ENCODE measurements at regions not wholly inside any gene's neighbourhood (a gene's known extent, or its start where the extent isn't known, plus 50 kb on each side); places are given as distances from the start of the nearest gene placed in this dataset.
"Not testable (repeated sequence)": the region's sequence is repeated elsewhere in the genome, so short reads cannot be mapped to it uniquely, and the experiment has no call there.

DNA sequence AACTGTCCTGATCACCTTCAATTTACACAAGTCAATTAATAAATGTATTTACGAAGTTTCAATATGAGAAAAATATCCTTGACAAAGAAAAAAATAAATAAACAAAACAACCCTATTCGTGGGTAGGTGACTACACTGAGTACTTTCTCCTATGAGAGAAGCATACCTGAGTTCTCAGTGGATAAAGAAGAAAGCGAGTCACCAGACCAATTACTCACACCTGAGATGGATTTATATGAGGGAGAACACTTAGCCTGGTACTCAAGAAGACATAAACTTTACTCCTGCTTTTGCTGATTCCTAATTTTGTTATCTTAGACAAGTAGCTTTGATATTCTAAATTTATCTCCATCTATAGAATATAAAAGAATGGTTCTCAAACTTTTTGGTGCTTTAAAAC lies 735.2 kb upstream of the ANO3 start:
- CTCF ChIA-PET = no interaction called here
- H3K4me3 Mint-ChIP-seq = no peak overlapping the region

GRCh38 chr11:25597696-25598095 lies 734.2 kb upstream of the ANO3 start:
- ChIA-PET CTCF (no interaction called here), POLR2A (no interaction called here)
- Mint-ChIP-seq H3K9me3 (ENCODE audit: insufficient read depth) (peaks cover 4% of the 10 kb centered on the region), H3K4me1 (ENCODE audit: low read depth) (no peaks in the 10 kb centered on the region), H3K27ac (no peak overlapping the region), H3K4me3 (no peak overlapping the region), H3K36me3 (ENCODE audit: low read depth) (no peaks in the 10 kb centered on the region), H3K27me3 (ENCODE audit: low read depth) (no peaks in the 10 kb centered on the region)
- DNase-seq (no peak), ATAC-seq (no peak)

More for the DNA sequence above, 735.2 kb upstream of the ANO3 start:
- POLR2A ChIA-PET = no interaction called here
- ATAC-seq (no peak), DNase-seq (no peak)
- Mint-ChIP-seq H3K9me3 (ENCODE audit: insufficient read depth) (peaks cover 4% of the 10 kb centered on the region), H3K27ac (no peak overlapping the region), H3K36me3 (ENCODE audit: low read depth) (no peaks in the 10 kb centered on the region), H3K4me1 (ENCODE audit: low read depth) (no peaks in the 10 kb centered on the region), H3K27me3 (ENCODE audit: low read depth) (no peaks in the 10 kb centered on the region)

DNA sequence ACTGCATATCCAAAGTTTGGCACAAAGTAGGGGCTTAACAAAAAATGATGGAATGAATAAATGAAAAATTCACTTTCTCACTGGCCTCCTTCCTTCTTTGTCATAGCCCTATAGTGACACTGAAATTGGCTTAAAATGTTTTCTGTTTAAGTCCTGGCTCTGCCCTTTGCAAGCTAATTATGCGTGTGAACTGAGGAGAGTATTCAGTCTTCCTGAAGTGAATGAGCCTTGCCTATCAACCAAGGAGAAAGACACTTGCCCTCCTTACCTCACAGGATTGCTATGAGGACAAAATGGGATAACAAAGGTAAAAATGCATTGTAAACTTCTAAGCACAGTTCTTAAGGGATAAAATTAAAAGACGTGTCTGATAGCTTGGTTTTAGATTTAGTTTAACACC lies 729.8 kb upstream of the ANO3 start:
- ChIA-PET POLR2A (no interaction called here), CTCF (no interaction called here)
- ATAC-seq (no peak), DNase-seq (no peak)
- Mint-ChIP-seq H3K4me1 (ENCODE audit: low read depth) (no peaks in the 10 kb centered on the region), H3K27me3 (ENCODE audit: low read depth) (no peaks in the 10 kb centered on the region), H3K4me3 (no peak overlapping the region), H3K27ac (no peak overlapping the region), H3K9me3 (ENCODE audit: insufficient read depth) (peaks cover 5% of the 10 kb centered on the region), H3K36me3 (ENCODE audit: low read depth) (no peaks in the 10 kb centered on the region)

GRCh38 chr11:25602959-25603358 lies 729.0 kb upstream of the ANO3 start:
- no peak overlapping the region for H3K4me3 Mint-ChIP-seq
- CTCF ChIA-PET = no interaction called here
- no peak for ATAC-seq
- H3K27ac Mint-ChIP-seq = no peak overlapping the region
- peaks cover 5% of the 10 kb centered on the region for H3K9me3 Mint-ChIP-seq (ENCODE audit: insufficient read depth)
- no peak for DNase-seq
- no peaks in the 10 kb centered on the region for H3K36me3 Mint-ChIP-seq (ENCODE audit: low read depth)
- POLR2A ChIA-PET = no interaction called here
- no peaks in the 10 kb centered on the region for H3K27me3 Mint-ChIP-seq (ENCODE audit: low read depth)
- no peaks in the 10 kb centered on the region for H3K4me1 Mint-ChIP-seq (ENCODE audit: low read depth)

DNA sequence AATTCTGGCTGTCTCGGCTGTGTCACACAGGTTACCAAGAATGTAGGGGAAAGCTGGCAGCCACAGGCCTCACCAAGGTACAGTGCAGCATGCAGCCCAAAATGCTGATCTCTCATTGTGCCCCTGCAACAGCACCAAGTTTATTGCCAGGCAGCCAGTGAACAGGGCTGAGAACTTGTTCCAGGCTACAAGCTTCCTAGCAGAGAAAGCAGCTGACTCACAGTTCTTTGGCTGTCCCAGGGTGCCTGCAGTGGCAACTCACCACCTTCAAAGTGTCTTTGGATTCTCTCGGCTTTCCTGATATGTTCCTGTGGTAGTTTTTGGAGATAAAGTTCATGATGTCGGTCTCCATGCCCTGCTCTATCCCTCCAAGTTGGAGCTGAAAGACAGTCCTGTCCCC lies 719.1 kb upstream of the ANO3 start:
- CTCF ChIA-PET = no interaction called here

DNA sequence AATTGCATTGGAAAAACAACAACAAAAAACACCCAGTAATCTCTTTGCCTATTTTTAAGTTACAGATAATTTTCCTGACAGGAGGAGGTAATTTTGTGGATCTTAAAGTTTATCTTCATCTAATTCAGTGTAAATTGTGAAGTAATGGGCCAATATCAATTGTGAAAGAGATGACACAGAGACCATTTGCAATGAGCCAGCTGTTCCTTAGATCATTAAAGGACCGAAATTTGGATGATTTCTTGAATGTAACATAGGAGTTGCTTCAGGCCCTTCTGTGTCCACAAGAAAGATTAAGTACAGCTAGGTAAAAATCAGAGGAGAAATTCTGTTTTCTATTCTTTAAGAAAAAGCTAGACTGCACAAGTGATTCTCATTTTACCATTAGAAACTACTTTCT lies 718.5 kb upstream of the ANO3 start:
- ChIA-PET POLR2A (no interaction called here), CTCF (no interaction called here)
- H3K36me3 Mint-ChIP-seq (ENCODE audit: low read depth) = no peaks in the 10 kb centered on the region
- no peaks in the 10 kb centered on the region for H3K27me3 Mint-ChIP-seq (ENCODE audit: low read depth)
- no peaks in the 10 kb centered on the region for H3K4me1 Mint-ChIP-seq (ENCODE audit: low read depth)
- no peak for ATAC-seq
- peaks cover 16% of the 10 kb centered on the region for H3K9me3 Mint-ChIP-seq (ENCODE audit: insufficient read depth)
- no peak overlapping the region for H3K27ac Mint-ChIP-seq
- no peak overlapping the region for H3K4me3 Mint-ChIP-seq
- DNase-seq = no peak

More for the DNA sequence above, 719.1 kb upstream of the ANO3 start:
- POLR2A ChIA-PET = no interaction called here
- DNase-seq = no peak
- H3K27me3 Mint-ChIP-seq (ENCODE audit: low read depth) = no peaks in the 10 kb centered on the region
- no peaks in the 10 kb centered on the region for H3K4me1 Mint-ChIP-seq (ENCODE audit: low read depth)
- H3K27ac Mint-ChIP-seq = no peak overlapping the region
- no peaks in the 10 kb centered on the region for H3K36me3 Mint-ChIP-seq (ENCODE audit: low read depth)
- ATAC-seq = no peak
- H3K4me3 Mint-ChIP-seq = no peak overlapping the region
- H3K9me3 Mint-ChIP-seq (ENCODE audit: insufficient read depth) = peaks cover 15% of the 10 kb centered on the region

- no peak for ATAC-seq
- no peaks in the 10 kb centered on the region for H3K27me3 Mint-ChIP-seq (ENCODE audit: low read depth)
- peaks cover 20% of the 10 kb centered on the region for H3K9me3 Mint-ChIP-seq (ENCODE audit: insufficient read depth)
Observed at GRCh38 chr11:25613865-25614264, 718.1 kb upstream of the ANO3 start.

GRCh38 chr11:25615069-25615468 lies 716.9 kb upstream of the ANO3 start:
- ChIA-PET POLR2A (no interaction called here), CTCF (no interaction called here)
- no peaks in the 10 kb centered on the region for H3K27me3 Mint-ChIP-seq (ENCODE audit: low read depth)
- no peak overlapping the region for H3K4me3 Mint-ChIP-seq
- H3K4me1 Mint-ChIP-seq (ENCODE audit: low read depth) = no peaks in the 10 kb centered on the region
- no peaks in the 10 kb centered on the region for H3K36me3 Mint-ChIP-seq (ENCODE audit: low read depth)
- H3K9me3 Mint-ChIP-seq (ENCODE audit: insufficient read depth) = peaks cover 26% of the 10 kb centered on the region
- H3K27ac Mint-ChIP-seq = no peak overlapping the region
- no peak for DNase-seq
- no peak for ATAC-seq

More at GRCh38 chr11:25613865-25614264, 718.1 kb upstream of the ANO3 start:
- no peaks in the 10 kb centered on the region for H3K36me3 Mint-ChIP-seq (ENCODE audit: low read depth)
- CTCF ChIA-PET = no interaction called here
- no peaks in the 10 kb centered on the region for H3K4me1 Mint-ChIP-seq (ENCODE audit: low read depth)
- H3K4me3 Mint-ChIP-seq = no peak overlapping the region
- no peak overlapping the region for H3K27ac Mint-ChIP-seq
- POLR2A ChIA-PET = no interaction called here
- no peak for DNase-seq

DNA sequence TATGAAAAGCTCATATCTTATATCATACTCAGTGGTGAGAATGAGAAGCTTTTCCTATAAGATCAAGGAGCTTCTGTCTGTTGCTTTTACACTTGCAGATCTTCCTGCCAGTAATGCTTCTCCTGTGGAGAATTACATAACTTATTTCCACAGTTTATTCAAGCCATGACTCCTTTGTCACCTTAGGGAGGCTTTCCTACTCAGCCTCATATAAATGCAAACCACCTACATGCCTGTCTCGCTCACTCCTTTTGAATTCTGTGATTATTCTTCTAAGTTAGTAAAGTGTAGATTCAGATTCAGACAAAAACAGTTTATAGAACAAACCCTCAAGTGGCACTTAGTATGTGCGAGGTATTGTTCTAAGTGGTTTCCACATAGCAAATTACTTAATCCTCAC lies 716.1 kb upstream of the ANO3 start:
- Mint-ChIP-seq H3K36me3 (ENCODE audit: low read depth) (no peaks in the 10 kb centered on the region), H3K4me3 (no peak overlapping the region), H3K9me3 (ENCODE audit: insufficient read depth) (peaks cover 23% of the 10 kb centered on the region), H3K4me1 (ENCODE audit: low read depth) (no peaks in the 10 kb centered on the region), H3K27ac (no peak overlapping the region), H3K27me3 (ENCODE audit: low read depth) (no peaks in the 10 kb centered on the region)
- ChIA-PET POLR2A (no interaction called here), CTCF (no interaction called here)
- ATAC-seq = no peak
- DNase-seq = no peak

DNA sequence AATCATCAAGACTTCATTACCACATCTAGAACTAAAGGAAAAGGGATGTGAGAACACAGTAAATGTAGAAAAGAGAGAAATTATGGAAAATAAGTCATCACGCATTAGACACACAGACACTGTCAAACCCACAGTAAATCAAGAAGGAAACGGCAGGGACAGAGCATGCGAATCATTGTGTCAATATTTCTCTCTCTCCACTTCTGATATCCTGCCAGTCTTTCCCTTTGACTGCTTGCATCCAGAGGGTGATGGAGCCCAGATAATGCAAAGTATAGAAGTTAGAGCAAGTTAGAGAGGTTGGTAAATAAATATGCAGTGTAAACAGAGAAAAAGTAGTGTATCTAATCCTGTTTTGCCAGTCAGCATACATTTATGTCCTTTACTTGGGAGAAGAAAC lies 706.8 kb upstream of the ANO3 start:
- ChIA-PET CTCF (no interaction called here), POLR2A (no interaction called here)
- no peaks in the 10 kb centered on the region for H3K4me1 Mint-ChIP-seq (ENCODE audit: low read depth)

DNA sequence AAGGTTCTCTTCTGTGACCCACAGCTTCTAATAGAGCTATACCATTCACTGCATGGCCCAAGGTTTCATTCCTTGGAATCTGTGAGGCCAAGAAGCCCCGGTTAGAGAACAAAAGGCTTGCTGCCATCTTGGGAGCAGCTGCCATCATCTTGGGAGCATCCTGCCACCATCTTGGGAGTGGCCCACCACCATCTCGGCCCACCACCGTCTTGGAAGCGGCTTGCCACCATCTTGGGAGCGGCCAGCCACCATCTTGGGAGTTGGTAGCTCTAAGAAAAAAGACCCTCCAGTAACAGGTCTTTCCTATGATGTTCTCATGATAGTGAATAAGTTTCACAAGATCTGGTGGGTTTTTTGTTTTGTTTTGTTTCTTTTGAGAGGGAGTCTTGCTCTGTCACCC lies 703.9 kb upstream of the ANO3 start:
- POLR2A ChIA-PET = no interaction called here
- Mint-ChIP-seq H3K4me1 (ENCODE audit: low read depth) (no peaks in the 10 kb centered on the region), H3K27me3 (ENCODE audit: low read depth) (no peaks in the 10 kb centered on the region), H3K27ac (no peak overlapping the region), H3K4me3 (no peak overlapping the region), H3K36me3 (ENCODE audit: low read depth) (no peaks in the 10 kb centered on the region), H3K9me3 (ENCODE audit: insufficient read depth) (peaks cover 6% of the 10 kb centered on the region)
- no peak for ATAC-seq
- CTCF ChIA-PET = no interaction called here
- no peak for DNase-seq

More for the DNA sequence above, 706.8 kb upstream of the ANO3 start:
- DNase-seq = no peak
- H3K36me3 Mint-ChIP-seq (ENCODE audit: low read depth) = no peaks in the 10 kb centered on the region
- peaks cover 6% of the 10 kb centered on the region for H3K9me3 Mint-ChIP-seq (ENCODE audit: insufficient read depth)
- no peak for ATAC-seq
- H3K4me3 Mint-ChIP-seq = no peak overlapping the region
- no peaks in the 10 kb centered on the region for H3K27me3 Mint-ChIP-seq (ENCODE audit: low read depth)
- H3K27ac Mint-ChIP-seq = no peak overlapping the region

GRCh38 chr11:25633230-25633629 lies 698.7 kb upstream of the ANO3 start:
- H3K4me1 Mint-ChIP-seq (ENCODE audit: low read depth) = no peaks in the 10 kb centered on the region
- no peaks in the 10 kb centered on the region for H3K36me3 Mint-ChIP-seq (ENCODE audit: low read depth)
- no peaks in the 10 kb centered on the region for H3K9me3 Mint-ChIP-seq (ENCODE audit: insufficient read depth)
- ATAC-seq (no peak), DNase-seq (no peak)
- H3K27me3 Mint-ChIP-seq (ENCODE audit: low read depth) = no peaks in the 10 kb centered on the region
- CTCF ChIA-PET = no interaction called here
- POLR2A ChIA-PET = no interaction called here
- H3K4me3 Mint-ChIP-seq = no peak overlapping the region
- no peak overlapping the region for H3K27ac Mint-ChIP-seq

- CTCF ChIA-PET; H3K4me3 Mint-ChIP-seq; H3K36me3 Mint-ChIP-seq (ENCODE audit: low read depth); H3K4me1 Mint-ChIP-seq (ENCODE audit: low read depth); ATAC-seq; POLR2A ChIA-PET; H3K27ac Mint-ChIP-seq; H3K9me3 Mint-ChIP-seq (ENCODE audit: insufficient read depth); H3K27me3 Mint-ChIP-seq (ENCODE audit: low read depth); DNase-seq: not testable (repeated sequence)
Observed at GRCh38 chr11:25649220-25649619, 682.7 kb upstream of the ANO3 start.

Measured in activated CD8-positive, alpha-beta T cell treated with anti-CD3 and anti-CD28 coated beads, Interleukin-2, amount 10 ng/mL, durations not matched to agents 7 days and 5 days (primary cell).